HEK293 (cell line): ENCODE measurements at regions not wholly inside any gene's neighbourhood (a gene's known extent, or its start where the extent isn't known, plus 50 kb on each side); places are given as distances from the start of the nearest gene placed in this dataset.

Source experiments
- CTCF ChIA-PET: fragments of 350-600 bp; formaldehyde crosslinking; extraction: SDS; loops from one replicate; lab custom pipeline; 2021; ENCODE audit warnings: antibody characterized with exemption; lab: Yijun Ruan, JAX
- POLR2A ChIA-PET: fragments of 300-600 bp; formaldehyde crosslinking; extraction: SDS; loops from one replicate; lab custom pipeline; 2020; ENCODE audit warnings: antibody characterized with exemption, inconsistent platforms; lab: Yijun Ruan, JAX
- H3K27ac ChIP-seq: fragments of 200-500 bp; sonication (Bioruptor generic); 2 replicates; pipeline ENCODE4 v1.5.1; 2014; ENCODE audit warnings: low read depth, low read length, control low read depth, inconsistent platforms; ENCODE audit errors: extremely low read depth
- H3K36me3 ChIP-seq, 2 experiments: fragments of 200-500 bp in 1 of 2; sonication (Bioruptor generic) in 1 of 2; 1 replicate in 1 of 2; 2 replicates in 1 of 2; pipeline ENCODE4 v1.5.1; 2014 to 2017; ENCODE audit warnings: inconsistent platforms in 2 of 2, low read length in 2 of 2; ENCODE audit not compliant: control insufficient read depth in 2 of 2, insufficient read depth in 1 of 2
- H3K4me1 ChIP-seq: fragments of 200-500 bp; sonication (Bioruptor generic); 2 replicates; pipeline ENCODE4 v1.5.1; 2014; ENCODE audit warnings: mild to moderate bottlenecking, low read length, inconsistent platforms; ENCODE audit not compliant: control insufficient read depth, insufficient read depth
- H3K4me3 ChIP-seq: 2 replicates; pipeline ENCODE4 v1.5.1; 2011; ENCODE audit warnings: low read depth, mild to moderate bottlenecking, control low read depth, low read length, moderate library complexity
- H3K9me3 ChIP-seq: fragments of 200-500 bp; sonication (Bioruptor generic); 2 replicates; pipeline ENCODE4 v1.5.1; 2014; ENCODE audit warnings: low read depth, low read length, inconsistent platforms; ENCODE audit not compliant: control insufficient read depth, insufficient read depth
- BCL11A ChIP-seq: fragments of 450-650 bp; formaldehyde crosslinking; IDR thresholded peaks from 2 replicates; pipeline ENCODE4 v1.5.1; 2016; ENCODE audit warnings: low read depth, missing biosample characterization, missing genetic modification characterization
- CTCF ChIP-seq: fragments of 450-650 bp; formaldehyde crosslinking; IDR thresholded peaks from 2 replicates; pipeline ENCODE4 v1.5.1; 2016; ENCODE audit warnings: missing biosample characterization, missing genetic modification characterization
- GLI4 ChIP-seq: fragments of 450-650 bp; formaldehyde crosslinking; IDR thresholded peaks from 2 replicates; pipeline ENCODE4 v1.5.1; 2016; ENCODE audit warnings: missing biosample characterization, missing genetic modification characterization
- HOXC10 ChIP-seq: sonication (generic); formaldehyde crosslinking; IDR thresholded peaks from 2 replicates; pipeline ENCODE4 v1.8.1; 2023; ENCODE audit warnings: mild to moderate bottlenecking, missing genetic modification reagents
- HOXD13 ChIP-seq: sonication (generic); formaldehyde crosslinking; IDR thresholded peaks from 2 replicates; pipeline ENCODE4 v1.8.0; 2022; ENCODE audit warnings: missing genetic modification reagents, borderline replicate concordance
- MZF1 ChIP-seq: fragments of 450-650 bp; formaldehyde crosslinking; IDR thresholded peaks from 2 replicates; pipeline ENCODE4 v1.5.1; 2017; ENCODE audit warnings: missing biosample characterization, missing genetic modification characterization, borderline replicate concordance
- OSR2 ChIP-seq: fragments of 450-650 bp; formaldehyde crosslinking; IDR thresholded peaks from 2 replicates; pipeline ENCODE4 v1.5.1; 2016; ENCODE audit warnings: missing biosample characterization, missing genetic modification characterization
- PRDM6 ChIP-seq: fragments of 450-650 bp; formaldehyde crosslinking; IDR thresholded peaks from 2 replicates; pipeline ENCODE4 v1.5.1; 2017; ENCODE audit warnings: missing biosample characterization, missing genetic modification characterization
- ZBTB11 ChIP-seq: fragments of 450-650 bp; formaldehyde crosslinking; conservative IDR thresholded peaks from 2 replicates; pipeline ENCODE4 v1.5.1; 2016; ENCODE audit warnings: low read depth, missing biosample characterization, missing genetic modification characterization
- ZBTB49 ChIP-seq: fragments of 450-650 bp; formaldehyde crosslinking; IDR thresholded peaks from 2 replicates; pipeline ENCODE4 v1.5.1; 2016; ENCODE audit warnings: missing biosample characterization, missing genetic modification characterization, low read depth
- ZNF174 ChIP-seq: fragments of 450-650 bp; formaldehyde crosslinking; IDR thresholded peaks from 2 replicates; pipeline ENCODE4 v1.5.0; 2017; ENCODE audit warnings: missing biosample characterization, mild to moderate bottlenecking, missing genetic modification characterization
- ZNF175 ChIP-seq: fragments of 450-650 bp; formaldehyde crosslinking; IDR thresholded peaks from 2 replicates; pipeline ENCODE4 v1.5.1; 2016; ENCODE audit warnings: missing biosample characterization, missing genetic modification characterization
- ZNF18 ChIP-seq: fragments of 450-650 bp; formaldehyde crosslinking; IDR thresholded peaks from 2 replicates; pipeline ENCODE4 v1.5.1; 2016; ENCODE audit warnings: missing biosample characterization, missing genetic modification characterization
- ZNF214 ChIP-seq: fragments of 450-650 bp; formaldehyde crosslinking; IDR thresholded peaks from 2 replicates; pipeline ENCODE4 v1.5.1; 2017; ENCODE audit warnings: missing biosample characterization, mild to moderate bottlenecking, missing genetic modification characterization, borderline replicate concordance
- ZNF239 ChIP-seq: fragments of 450-650 bp; formaldehyde crosslinking; IDR thresholded peaks from 2 replicates; pipeline ENCODE4 v1.5.1; 2016; ENCODE audit warnings: missing biosample characterization, missing genetic modification characterization
- ZNF514 ChIP-seq: fragments of 450-650 bp; formaldehyde crosslinking; IDR thresholded peaks from 2 replicates; pipeline ENCODE4 v1.5.1; 2016; ENCODE audit warnings: missing biosample characterization, missing genetic modification characterization
- ZNF530 ChIP-seq: fragments of 450-650 bp; formaldehyde crosslinking; IDR thresholded peaks from 2 replicates; pipeline ENCODE4 v1.5.1; 2016; ENCODE audit warnings: low read depth, missing biosample characterization, missing genetic modification characterization
- ZNF558 ChIP-seq: fragments of 450-650 bp; formaldehyde crosslinking; IDR thresholded peaks from 2 replicates; pipeline ENCODE4 v1.5.1; 2016; ENCODE audit warnings: missing biosample characterization, missing genetic modification characterization
- ZNF596 ChIP-seq: fragments of 450-650 bp; IDR thresholded peaks from 2 replicates; pipeline ENCODE4 v1.5.0; 2018; ENCODE audit warnings: missing biosample characterization, mild to moderate bottlenecking, missing genetic modification characterization, moderate library complexity
- ZNF610 ChIP-seq: fragments of 450-650 bp; formaldehyde crosslinking; IDR thresholded peaks from 2 replicates; pipeline ENCODE4 v1.5.1; 2016; ENCODE audit warnings: missing biosample characterization, missing genetic modification characterization, borderline replicate concordance
- ZNF623 ChIP-seq: fragments of 450-650 bp; formaldehyde crosslinking; IDR thresholded peaks from 2 replicates; pipeline ENCODE4 v1.5.1; 2016; ENCODE audit warnings: missing biosample characterization, missing genetic modification characterization
- ZNF624 ChIP-seq: fragments of 450-650 bp; formaldehyde crosslinking; IDR thresholded peaks from 2 replicates; pipeline ENCODE4 v1.5.1; 2017; ENCODE audit warnings: missing biosample characterization, missing genetic modification characterization
- ZSCAN16 ChIP-seq: fragments of 450-650 bp; formaldehyde crosslinking; IDR thresholded peaks from 2 replicates; pipeline ENCODE4 v1.5.1; 2016; ENCODE audit warnings: missing biosample characterization, missing genetic modification characterization

GRCh38 chr3:34362910-34363309 is 564.5 kb downstream of the PDCD6IP start:
- POLR2A ChIA-PET: no interaction called here
- TF ChIP-seq ZNF174 (tag by site-specific recombination) (no peak), CTCF (tag by site-specific recombination) (no peak), ZBTB11 (no peak), PRDM6 (tag by site-specific recombination) (no peak), MZF1 (tag by site-specific recombination) (no peak), ZNF175 (tag by site-specific recombination) (no peak), ZNF623 (tag by site-specific recombination) (no peak), ZNF558 (tag by site-specific recombination) (no peak), HOXD13 (CRISPR knock-in tag) (no peak), ZNF239 (no peak), HOXC10 (CRISPR knock-in tag) (no peak), ZBTB49 (tag by site-specific recombination) (no peak), ZNF530 (tag by site-specific recombination) (no peak), ZNF610 (tag by site-specific recombination) (no peak)

GRCh38 chr3:34363881-34364280 is 565.5 kb downstream of the PDCD6IP start:
- Histone ChIP-seq H3K4me1 (no peaks in the 10 kb centered on the region), H3K9me3 (no peaks in the 10 kb centered on the region), H3K4me3 (no peak overlapping the region), H3K27ac (no peak overlapping the region), H3K36me3 (no peaks in the 10 kb centered on the region)
- ChIA-PET CTCF (interaction anchor here (0.9 kb wide), 1 partner anchor 26 kb away, joined by 3 read pairs; no protein-coding TSS in a partner anchor), POLR2A (no interaction called here)
- TF ChIP-seq ZSCAN16: no peak
- no peak for TF ChIP-seq ZNF214 (tag by site-specific recombination)
- no peak for TF ChIP-seq ZBTB49 (tag by site-specific recombination)
- TF ChIP-seq OSR2 (tag by site-specific recombination): no peak
- TF ChIP-seq BCL11A: no peak
- TF ChIP-seq ZNF624: no peak
- no peak for TF ChIP-seq ZNF514 (tag by site-specific recombination)
- no peak for TF ChIP-seq ZNF18 (tag by site-specific recombination)
- no peak for TF ChIP-seq ZNF596 (tag by site-specific recombination)
- TF ChIP-seq GLI4 (tag by site-specific recombination): no peak

More at GRCh38 chr3:34362910-34363309, 564.5 kb downstream of the PDCD6IP start:
- H3K36me3 ChIP-seq: no peaks in the 10 kb centered on the region
- H3K4me1 ChIP-seq: no peaks in the 10 kb centered on the region
- H3K4me3 ChIP-seq: no peak overlapping the region
- H3K9me3 ChIP-seq: no peaks in the 10 kb centered on the region
- no peak overlapping the region for H3K27ac ChIP-seq
- CTCF ChIA-PET: interaction anchor here (0.6 kb wide), 1 partner anchor 255 kb away, joined by 4 read pairs; no protein-coding TSS in a partner anchor
